BLaER1 treated with 17β-estradiol and CSF1 and Interleukin-3, amounts not matched to agents 10 nM and 100 nM (cell line): ENCODE measurements at regions not wholly inside any gene's neighbourhood (a gene's known extent, or its start where the extent isn't known, plus 50 kb on each side); places are given as distances from the start of the nearest gene placed in this dataset.
A peak's percentile ranks its signal among the peaks of the same experiment; 100 is the strongest.

ENCODE experiments used
- H3K27ac ChIP-seq, 11 experiments: shearing (Covaris generic); formaldehyde crosslinking; 2 replicates each; pipeline ENCODE4 v1.8.1; 2022
- H3K27me3 ChIP-seq, 11 experiments: shearing (Covaris generic); formaldehyde crosslinking; 2 replicates each; pipeline ENCODE4 v1.8.1; 2022
- H3K36me3 ChIP-seq, 11 experiments: shearing (Covaris generic); formaldehyde crosslinking; 2 replicates each; pipeline ENCODE4 v1.8.1; 2022
- H3K4me1 ChIP-seq, 10 experiments: shearing (Covaris generic); formaldehyde crosslinking; 2 replicates each; pipeline ENCODE4 v1.8.1; 2022
- H3K4me2 ChIP-seq, 11 experiments: shearing (Covaris generic); formaldehyde crosslinking; 2 replicates each; pipeline ENCODE4 v1.8.1; 2022
- H3K4me3 ChIP-seq, 10 experiments: shearing (Covaris generic); formaldehyde crosslinking; 2 replicates each; pipeline ENCODE4 v1.8.1; 2022
- H3K9ac ChIP-seq, 11 experiments: shearing (Covaris generic); formaldehyde crosslinking; 2 replicates each; pipeline ENCODE4 v1.8.1; 2022
- H3K9me3 ChIP-seq, 11 experiments: shearing (Covaris generic); formaldehyde crosslinking; replicated peaks in 1 of 11; 2 replicates each; pipeline ENCODE4 v1.8.1; 2022
- H4K20me1 ChIP-seq, 11 experiments: shearing (Covaris generic); formaldehyde crosslinking; 2 replicates each; pipeline ENCODE4 v1.8.1; 2022
- Cebpa-rat ChIP-seq, 11 experiments: shearing (Covaris generic); IDR thresholded peaks; 2 replicates each; pipeline ENCODE4 v1.8.1; 2022

GRCh38 chr17:77662833-77663232, 295.7 kb upstream of the TNRC6C start:
- TF ChIP-seq Cebpa-rat (IDR thresholded peaks at IDR 0.05), result no peak
- H3K9me3 ChIP-seq, result peaks cover 6 to 20% (median 18%) of the 10 kb centered on the region in 11 experiments; a peak in 18 of 22 replicates
- H3K4me2 ChIP-seq, result no peak overlapping the region

GRCh38 chr17:77664097-77664729, 294.3 kb upstream of the TNRC6C start:
- Histone ChIP-seq H3K4me3 (no peak overlapping the region), H4K20me1 (no peaks in the 10 kb centered on the region), H3K4me1 (peaks cover 17 to 32% (median 25%) of the 10 kb centered on the region in 10 experiments), H3K9me3 (peaks cover 7 to 20% (median 10%) of the 10 kb centered on the region in 11 experiments; a peak in 17 of 22 replicates), H3K9ac (no peak overlapping the region), H3K27ac (no peak overlapping the region), H3K36me3 (no peaks in the 10 kb centered on the region), H3K4me2 (no peak overlapping the region), H3K27me3 (no peaks in the 10 kb centered on the region)
- no peak for TF ChIP-seq Cebpa-rat (IDR thresholded peaks at IDR 0.05)

More at GRCh38 chr17:77662833-77663232, 295.7 kb upstream of the TNRC6C start:
- H3K36me3 ChIP-seq, result no peaks in the 10 kb centered on the region
- H3K4me3 ChIP-seq, result no peak overlapping the region
- H3K27ac ChIP-seq, result no peak overlapping the region
- no peak overlapping the region for H3K9ac ChIP-seq
- peaks cover 17 to 24% (median 19%) of the 10 kb centered on the region in 10 experiments for H3K4me1 ChIP-seq
- H4K20me1 ChIP-seq, result no peaks in the 10 kb centered on the region
- no peaks in the 10 kb centered on the region for H3K27me3 ChIP-seq

- Histone ChIP-seq H3K4me3 (no peak overlapping the region), H3K4me2 (peak overlapping the region in 10 of 11 experiments; percentile 69 to 94 (median 84); a peak in 12 of 22 replicates), H3K9me3 (peaks cover 9 to 27% (median 15%) of the 10 kb centered on the region in 11 experiments; a peak in 17 of 22 replicates), H3K36me3 (no peaks in the 10 kb centered on the region), H3K27ac (peak overlapping the region in 4 of 11 experiments; percentile 57 to 71 (median 67); a peak in 5 of 22 replicates), H4K20me1 (no peaks in the 10 kb centered on the region), H3K27me3 (no peaks in the 10 kb centered on the region), H3K4me1 (peaks cover 17 to 32% (median 25%) of the 10 kb centered on the region in 10 experiments), H3K9ac (no peak overlapping the region)
- no peak for TF ChIP-seq Cebpa-rat (IDR thresholded peaks at IDR 0.05)
Measured at GRCh38 chr17:77665833-77666232, 292.7 kb upstream of the TNRC6C start.

- Histone ChIP-seq H3K27me3 (no peaks in the 10 kb centered on the region), H3K27ac (peak overlapping the region in 10 of 11 experiments; percentile 24 to 71 (median 62); a peak in 16 of 22 replicates), H3K36me3 (no peaks in the 10 kb centered on the region), H3K4me1 (peaks cover 17 to 32% (median 25%) of the 10 kb centered on the region in 10 experiments), H3K9ac (peak overlapping the region in 7 of 11 experiments; percentile 1 to 57 (median 39); a peak in 10 of 22 replicates), H3K9me3 (peaks cover 9 to 27% (median 15%) of the 10 kb centered on the region in 11 experiments; a peak in 17 of 22 replicates), H4K20me1 (no peaks in the 10 kb centered on the region), H3K4me3 (peak overlapping the region in 4 of 10 experiments; percentile 43 to 56 (median 44); a peak in 5 of 20 replicates), H3K4me2 (peak overlapping the region; percentile 69 to 94 (median 84))
- no peak for TF ChIP-seq Cebpa-rat (IDR thresholded peaks at IDR 0.05)
Measured at GRCh38 chr17:77666462-77666861, 292.0 kb upstream of the TNRC6C start.

- H3K4me1 ChIP-seq, result peaks cover 17 to 32% (median 25%) of the 10 kb centered on the region in 10 experiments
- peaks cover 9 to 27% (median 15%) of the 10 kb centered on the region in 11 experiments; a peak in 17 of 22 replicates for H3K9me3 ChIP-seq
- H3K4me2 ChIP-seq, result peak overlapping the region; percentile 69 to 94 (median 84)
- no peaks in the 10 kb centered on the region for H3K36me3 ChIP-seq
- H3K9ac ChIP-seq, result peak overlapping the region in 8 of 11 experiments; percentile 1 to 57 (median 38); a peak in 14 of 22 replicates
- no peaks in the 10 kb centered on the region for H3K27me3 ChIP-seq
- peak overlapping the region in 10 of 11 experiments; percentile 24 to 71 (median 62); a peak in 18 of 22 replicates for H3K27ac ChIP-seq
- no peak for TF ChIP-seq Cebpa-rat (IDR thresholded peaks at IDR 0.05)
- peak overlapping the region in 7 of 10 experiments; percentile 13 to 56 (median 43); a peak in 14 of 20 replicates for H3K4me3 ChIP-seq
- no peaks in the 10 kb centered on the region for H4K20me1 ChIP-seq
Measured at GRCh38 chr17:77666881-77667395, 291.6 kb upstream of the TNRC6C start.

GRCh38 chr17:77667478-77667877, 291.0 kb upstream of the TNRC6C start:
- Histone ChIP-seq H3K9ac (peak overlapping the region in 8 of 11 experiments; percentile 1 to 57 (median 38); a peak in 11 of 22 replicates), H3K4me1 (peaks cover 17 to 32% (median 25%) of the 10 kb centered on the region in 10 experiments), H3K36me3 (no peaks in the 10 kb centered on the region), H4K20me1 (no peaks in the 10 kb centered on the region), H3K4me3 (peak overlapping the region in 6 of 10 experiments; percentile 38 to 56 (median 43); a peak in 10 of 20 replicates), H3K9me3 (peaks cover 9 to 27% (median 15%) of the 10 kb centered on the region in 11 experiments; a peak in 17 of 22 replicates), H3K4me2 (peak overlapping the region; percentile 69 to 94 (median 84)), H3K27ac (peak overlapping the region in 9 of 11 experiments; percentile 49 to 71 (median 63); a peak in 17 of 22 replicates), H3K27me3 (no peaks in the 10 kb centered on the region)
- TF ChIP-seq Cebpa-rat (IDR thresholded peaks at IDR 0.05), result no peak

- H3K9me3 ChIP-seq, result peaks cover 9 to 31% (median 12%) of the 10 kb centered on the region in 11 experiments; a peak in 18 of 22 replicates
- peak overlapping the region in 2 of 11 experiments; percentile 78 to 89; a peak in 5 of 22 replicates for H3K4me2 ChIP-seq
Measured at GRCh38 chr17:77668518-77668917, 290.0 kb upstream of the TNRC6C start.

GRCh38 chr17:77670173-77670572, 288.3 kb upstream of the TNRC6C start:
- H3K4me1 ChIP-seq, result peaks cover 17 to 32% (median 27%) of the 10 kb centered on the region in 10 experiments
- peak in 2 of 11 experiments; percentile 19 to 59; a peak in 2 of 22 replicates for TF ChIP-seq Cebpa-rat (IDR thresholded peaks at IDR 0.05)
- no peaks in the 10 kb centered on the region for H4K20me1 ChIP-seq
- H3K4me3 ChIP-seq, result no peak overlapping the region
- H3K36me3 ChIP-seq, result no peaks in the 10 kb centered on the region
- H3K27me3 ChIP-seq, result no peaks in the 10 kb centered on the region
- H3K4me2 ChIP-seq, result no peak overlapping the region
- peaks cover 5 to 25% (median 12%) of the 10 kb centered on the region in 11 experiments; a peak in 18 of 22 replicates for H3K9me3 ChIP-seq
- no peak overlapping the region for H3K9ac ChIP-seq
- no peak overlapping the region for H3K27ac ChIP-seq

More at GRCh38 chr17:77668518-77668917, 290.0 kb upstream of the TNRC6C start:
- Histone ChIP-seq H4K20me1 (no peaks in the 10 kb centered on the region), H3K9ac (no peak overlapping the region), H3K4me1 (peaks cover 17 to 32% (median 25%) of the 10 kb centered on the region in 10 experiments), H3K27ac (no peak overlapping the region), H3K27me3 (no peaks in the 10 kb centered on the region), H3K4me3 (no peak overlapping the region), H3K36me3 (no peaks in the 10 kb centered on the region)
- TF ChIP-seq Cebpa-rat (IDR thresholded peaks at IDR 0.05), result no peak

- peaks cover 0 to 9% (median 0%) of the 10 kb centered on the region in 10 experiments; a peak in 3 of 20 replicates for H3K4me1 ChIP-seq
- no peak overlapping the region for H3K27ac ChIP-seq
- peaks cover 0 to 10% (median under 1%) of the 10 kb centered on the region in 11 experiments; a peak in 6 of 22 replicates for H3K9me3 ChIP-seq
- H3K27me3 ChIP-seq, result no peaks in the 10 kb centered on the region
- H3K4me3 ChIP-seq, result no peak overlapping the region
- H3K9ac ChIP-seq, result no peak overlapping the region
- H4K20me1 ChIP-seq, result no peaks in the 10 kb centered on the region
- TF ChIP-seq Cebpa-rat (IDR thresholded peaks at IDR 0.05), result no peak
- no peaks in the 10 kb centered on the region for H3K36me3 ChIP-seq
- no peak overlapping the region for H3K4me2 ChIP-seq
Measured at GRCh38 chr17:77674358-77674757, 284.1 kb upstream of the TNRC6C start.
